ENCODE measurements at regions not wholly inside any gene's neighbourhood (a gene's known extent, or its start where the extent isn't known, plus 50 kb on each side); places are given as distances from the start of the nearest gene placed in this dataset.

GRCh38 chr13:85249151-85249550 is 550.1 kb downstream of the SLITRK6 start:
- TF ChIP-seq CTCF (IDR thresholded peaks at IDR 0.05) = no peak
- no peak for TF ChIP-seq EP300 (IDR thresholded peaks at IDR 0.05)
- no peak for TF ChIP-seq POLR2A (IDR thresholded peaks at IDR 0.05)
